Adipocyte (in vitro differentiated cells): ENCODE measurements at regions not wholly inside any gene's neighbourhood (a gene's known extent, or its start where the extent isn't known, plus 50 kb on each side); places are given as distances from the start of the nearest gene placed in this dataset.
A peak's percentile ranks its signal among the peaks of the same experiment; 100 is the strongest.

ENCODE experiments used
- DNase-seq: peaks from one replicate; pipeline ENCODE4 v3.0.0-alpha.2; 2015; ENCODE audit warnings: low read depth
- H3K27me3 ChIP-seq: replicated peaks from 2 replicates; pipeline ENCODE4 v1.7.0; 2013; ENCODE audit warnings: mild to moderate bottlenecking, low read length, moderate library complexity; ENCODE audit not compliant: control insufficient read depth, insufficient read depth
- H3K36me3 ChIP-seq: 2 replicates; pipeline ENCODE4 v1.7.0; 2013; ENCODE audit warnings: low read length, mild to moderate bottlenecking, moderate library complexity; ENCODE audit not compliant: control insufficient read depth, insufficient read depth, severe bottlenecking
- H3K4me1 ChIP-seq: 2 replicates; pipeline ENCODE4 v1.7.0; 2013; ENCODE audit warnings: mild to moderate bottlenecking, low read length, moderate library complexity; ENCODE audit not compliant: control insufficient read depth, insufficient read depth
- H3K4me3 ChIP-seq: 2 replicates; pipeline ENCODE4 v1.7.0; 2013; ENCODE audit warnings: mild to moderate bottlenecking, low read length, moderate library complexity
- H3K9ac ChIP-seq: 2 replicates; pipeline ENCODE4 v1.7.0; 2013; ENCODE audit warnings: mild to moderate bottlenecking, low read length, moderate library complexity
- H3K9me3 ChIP-seq: 2 replicates; pipeline ENCODE4 v1.7.0; 2013; ENCODE audit warnings: mild to moderate bottlenecking, low read length, moderate library complexity; ENCODE audit not compliant: control insufficient read depth

DNA sequence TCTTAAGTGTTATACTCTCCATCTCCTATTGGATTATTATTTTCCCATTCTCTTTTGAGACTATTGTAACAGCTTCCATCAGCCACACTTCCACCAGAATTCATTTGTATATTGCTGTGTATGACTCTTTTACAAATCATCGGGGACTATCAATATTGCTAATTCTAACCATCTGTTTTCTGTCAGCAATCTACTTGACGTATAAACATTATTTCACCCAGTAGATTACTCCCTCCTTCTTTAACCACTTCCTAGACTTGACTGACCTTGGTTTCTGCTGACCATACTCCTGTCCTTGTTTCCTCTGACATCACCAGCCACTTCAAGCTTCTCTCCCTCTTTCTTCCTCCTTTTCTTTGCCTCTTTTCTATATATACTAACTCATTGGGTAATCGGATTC, 402.9 kb downstream of the PCDH18 start:
- Histone ChIP-seq H3K4me3 (no peak overlapping the region), H3K9me3 (no peaks in the 10 kb centered on the region), H3K9ac (no peak overlapping the region), H3K4me1 (no peaks in the 10 kb centered on the region), H3K36me3 (no peaks in the 10 kb centered on the region), H3K27me3 (no peaks in the 10 kb centered on the region)
- DNase-seq: no peak

DNA sequence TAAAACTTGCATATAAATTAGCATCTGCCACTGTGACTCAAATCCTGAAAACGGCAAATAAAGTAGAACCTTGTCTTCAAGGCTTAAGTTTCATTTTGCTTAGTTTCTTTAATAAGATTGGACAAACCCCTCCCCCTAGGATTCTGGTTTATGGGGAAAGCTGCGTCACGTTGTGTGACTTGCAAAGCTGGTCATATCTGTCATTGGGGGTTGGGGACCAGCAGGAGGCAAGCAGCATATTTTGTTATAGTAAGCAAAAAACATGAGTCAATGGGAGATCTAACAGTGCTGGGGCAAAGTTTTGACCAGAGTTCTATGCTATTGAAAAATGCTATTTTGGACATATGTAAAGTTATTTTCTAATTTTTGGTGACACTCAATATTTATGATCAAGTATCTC, 407.3 kb downstream of the PCDH18 start:
- peak; percentile 75 for DNase-seq
- no peaks in the 10 kb centered on the region for H3K9me3 ChIP-seq
- no peaks in the 10 kb centered on the region for H3K36me3 ChIP-seq
- H3K9ac ChIP-seq: peak overlapping the region; percentile 86
- peak overlapping the region; percentile 88 for H3K4me3 ChIP-seq
- H3K4me1 ChIP-seq: no peaks in the 10 kb centered on the region
- no peaks in the 10 kb centered on the region for H3K27me3 ChIP-seq

- no peaks in the 10 kb centered on the region for H3K9me3 ChIP-seq
- peak; percentile 88 for DNase-seq
- H3K4me3 ChIP-seq: peak overlapping the region; percentile 88
Observed at GRCh38 chr4:137124278-137124932, 407.9 kb downstream of the PCDH18 start.

GRCh38 chr4:137122876-137123275, 409.4 kb downstream of the PCDH18 start:
- no peaks in the 10 kb centered on the region for H3K9me3 ChIP-seq
- H3K4me3 ChIP-seq: no peak overlapping the region
- H3K9ac ChIP-seq: no peak overlapping the region
- H3K27me3 ChIP-seq: no peaks in the 10 kb centered on the region
- DNase-seq: no peak
- no peaks in the 10 kb centered on the region for H3K36me3 ChIP-seq
- H3K4me1 ChIP-seq: no peaks in the 10 kb centered on the region

More at GRCh38 chr4:137124278-137124932, 407.9 kb downstream of the PCDH18 start:
- Histone ChIP-seq H3K4me1 (no peaks in the 10 kb centered on the region), H3K36me3 (no peaks in the 10 kb centered on the region), H3K9ac (peak overlapping the region; percentile 86), H3K27me3 (no peaks in the 10 kb centered on the region)

- no peaks in the 10 kb centered on the region for H3K27me3 ChIP-seq
- no peak for DNase-seq
- H3K9ac ChIP-seq: no peak overlapping the region
Observed at GRCh38 chr4:137116144-137116543, 416.1 kb downstream of the PCDH18 start.

GRCh38 chr4:137106733-137107132, 425.6 kb downstream of the PCDH18 start:
- Histone ChIP-seq H3K9ac (no peak overlapping the region), H3K4me3 (no peak overlapping the region), H3K27me3 (no peaks in the 10 kb centered on the region), H3K4me1 (no peaks in the 10 kb centered on the region), H3K9me3 (no peaks in the 10 kb centered on the region), H3K36me3 (no peaks in the 10 kb centered on the region)
- DNase-seq: peak; percentile 25

More at GRCh38 chr4:137116144-137116543, 416.1 kb downstream of the PCDH18 start:
- Histone ChIP-seq H3K4me1 (no peaks in the 10 kb centered on the region), H3K36me3 (no peaks in the 10 kb centered on the region), H3K4me3 (no peak overlapping the region), H3K9me3 (no peaks in the 10 kb centered on the region)

GRCh38 chr4:137106287-137106686, 426.0 kb downstream of the PCDH18 start:
- Histone ChIP-seq H3K4me1 (no peaks in the 10 kb centered on the region), H3K27me3 (no peaks in the 10 kb centered on the region), H3K36me3 (no peaks in the 10 kb centered on the region), H3K4me3 (no peak overlapping the region), H3K9me3 (no peaks in the 10 kb centered on the region), H3K9ac (no peak overlapping the region)
- peak; percentile 13 for DNase-seq

DNA sequence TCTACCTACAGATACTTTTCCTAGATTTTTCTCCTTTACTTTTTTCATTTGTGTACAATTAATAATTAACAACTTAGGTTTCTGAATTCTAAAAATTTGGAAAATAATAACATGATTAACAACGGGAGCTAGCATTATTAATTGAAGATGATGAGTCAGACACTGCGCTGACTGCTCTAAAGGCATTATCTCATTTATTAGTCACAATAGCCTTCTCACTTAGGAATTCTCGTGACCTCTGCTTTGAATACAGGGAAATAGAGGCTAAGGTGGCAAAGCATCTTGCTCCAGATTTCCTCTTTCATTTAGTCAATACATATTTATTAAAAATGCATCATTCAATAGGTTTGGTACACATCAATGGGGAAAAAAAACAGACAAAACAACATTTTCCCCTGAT, 441.3 kb downstream of the PCDH18 start:
- Histone ChIP-seq H3K4me1 (no peaks in the 10 kb centered on the region), H3K36me3 (no peaks in the 10 kb centered on the region), H3K27me3 (no peaks in the 10 kb centered on the region), H3K9me3 (no peaks in the 10 kb centered on the region), H3K4me3 (no peak overlapping the region), H3K9ac (no peak overlapping the region)
- DNase-seq: no peak

DNA sequence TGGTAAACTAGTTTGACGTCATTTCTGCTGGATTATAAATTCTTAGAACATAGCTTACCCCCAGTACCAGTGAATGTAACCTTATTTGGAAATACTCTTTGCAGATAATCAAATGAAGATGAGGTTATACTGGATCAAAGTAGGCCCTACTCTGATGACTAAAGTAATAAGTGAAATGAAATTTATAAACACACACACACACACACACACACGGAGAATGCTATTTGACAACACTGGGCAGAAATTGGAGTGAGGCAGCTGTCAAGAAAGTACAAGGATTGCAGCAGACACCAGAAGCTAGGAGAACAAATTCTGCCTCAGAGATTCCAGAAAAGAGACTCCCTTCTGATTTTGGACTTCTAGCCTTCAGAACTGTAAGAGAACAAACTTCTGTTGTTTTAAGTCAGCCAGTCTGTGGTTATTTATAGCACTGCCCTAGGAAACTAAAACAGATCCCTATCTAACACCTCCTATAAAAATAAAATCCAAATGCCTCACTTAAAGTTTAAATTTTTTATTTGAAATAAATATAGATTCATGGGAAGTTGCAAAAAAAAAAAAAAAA, 448.6 kb downstream of the PCDH18 start:
- H3K4me1 ChIP-seq: peaks cover 3% of the 10 kb centered on the region
- H3K9ac ChIP-seq: no peak overlapping the region
- no peaks in the 10 kb centered on the region for H3K9me3 ChIP-seq
- no peak overlapping the region for H3K4me3 ChIP-seq
- no peaks in the 10 kb centered on the region for H3K27me3 ChIP-seq
- no peaks in the 10 kb centered on the region for H3K36me3 ChIP-seq
- peak; percentile 38 for DNase-seq

DNA sequence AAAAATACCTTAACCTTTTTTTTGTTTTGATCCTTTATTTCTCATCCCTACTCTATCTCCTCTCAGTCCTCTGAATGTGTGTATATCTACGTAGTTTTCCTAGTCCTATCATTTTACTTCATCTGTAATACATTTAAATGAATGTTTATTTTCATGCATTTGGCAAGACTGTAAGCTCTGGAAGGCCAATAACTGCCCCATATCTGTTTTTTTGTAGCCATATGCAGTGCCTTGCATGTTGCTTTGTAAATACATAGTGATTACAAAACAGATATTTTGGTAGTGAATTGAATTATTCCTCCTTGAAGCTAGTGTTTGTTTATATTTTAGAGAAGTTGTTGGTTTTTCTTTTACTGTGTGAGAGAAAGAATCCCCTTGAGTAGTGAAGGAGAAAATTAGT, 450.2 kb downstream of the PCDH18 start:
- no peak overlapping the region for H3K9ac ChIP-seq
- no peaks in the 10 kb centered on the region for H3K9me3 ChIP-seq
- DNase-seq: peak; percentile 15
- H3K27me3 ChIP-seq: no peaks in the 10 kb centered on the region
- no peaks in the 10 kb centered on the region for H3K36me3 ChIP-seq
- peaks cover 3% of the 10 kb centered on the region for H3K4me1 ChIP-seq
- no peak overlapping the region for H3K4me3 ChIP-seq

GRCh38 chr4:137076908-137077307, 455.4 kb downstream of the PCDH18 start:
- DNase-seq: no peak
- no peak overlapping the region for H3K4me3 ChIP-seq
- no peaks in the 10 kb centered on the region for H3K36me3 ChIP-seq
- H3K4me1 ChIP-seq: no peaks in the 10 kb centered on the region
- no peak overlapping the region for H3K9ac ChIP-seq
- H3K27me3 ChIP-seq: no peaks in the 10 kb centered on the region
- H3K9me3 ChIP-seq: peaks cover 13% of the 10 kb centered on the region

GRCh38 chr4:137075586-137075985, 456.7 kb downstream of the PCDH18 start:
- peaks cover 13% of the 10 kb centered on the region for H3K9me3 ChIP-seq
- H3K9ac ChIP-seq: no peak overlapping the region
- no peak for DNase-seq
- H3K36me3 ChIP-seq: no peaks in the 10 kb centered on the region
- H3K27me3 ChIP-seq: no peaks in the 10 kb centered on the region
- no peaks in the 10 kb centered on the region for H3K4me1 ChIP-seq
- H3K4me3 ChIP-seq: no peak overlapping the region
